ENCODE measurements at regions not wholly inside any gene's neighbourhood (a gene's known extent, or its start where the extent isn't known, plus 50 kb on each side); places are given as distances from the start of the nearest gene placed in this dataset.
"Not testable (repeated sequence)": the region's sequence is repeated elsewhere in the genome, so short reads cannot be mapped to it uniquely, and the experiment has no call there.

- no peak for DNase-seq (ENCODE audit: low spot score)
Measured at GRCh38 chr1:199448646-199449045, 578.9 kb upstream of the NR5A2 start.

- no peak for DNase-seq (ENCODE audit: low spot score)
Measured at GRCh38 chr1:199449221-199449620, 578.3 kb upstream of the NR5A2 start.

DNA sequence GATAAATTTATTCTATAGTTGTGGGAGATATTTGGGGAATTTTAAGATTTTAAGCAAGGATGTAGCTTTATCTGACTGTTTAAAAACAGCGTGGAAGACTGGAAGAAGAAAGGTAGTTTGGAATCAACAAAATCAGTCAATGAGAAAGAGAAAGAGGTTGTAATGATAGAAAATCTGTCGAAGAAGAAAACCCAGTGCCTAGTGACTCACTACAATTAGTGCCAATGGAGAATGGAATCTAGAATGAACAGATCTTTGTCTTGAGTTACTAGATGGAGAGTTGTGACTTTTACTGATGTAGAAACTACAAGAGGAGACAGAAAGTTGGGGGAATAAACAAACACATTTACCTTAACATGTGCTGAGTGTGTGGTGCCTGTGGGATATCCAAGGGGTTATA lies 577.8 kb upstream of the NR5A2 start:
- no peak for DNase-seq (ENCODE audit: low spot score)

GRCh38 chr1:199452627-199453026 lies 574.9 kb upstream of the NR5A2 start:
- DNase-seq (ENCODE audit: low spot score): no peak

GRCh38 chr1:199453723-199454122 lies 573.8 kb upstream of the NR5A2 start:
- no peak for DNase-seq (ENCODE audit: low spot score)

DNA sequence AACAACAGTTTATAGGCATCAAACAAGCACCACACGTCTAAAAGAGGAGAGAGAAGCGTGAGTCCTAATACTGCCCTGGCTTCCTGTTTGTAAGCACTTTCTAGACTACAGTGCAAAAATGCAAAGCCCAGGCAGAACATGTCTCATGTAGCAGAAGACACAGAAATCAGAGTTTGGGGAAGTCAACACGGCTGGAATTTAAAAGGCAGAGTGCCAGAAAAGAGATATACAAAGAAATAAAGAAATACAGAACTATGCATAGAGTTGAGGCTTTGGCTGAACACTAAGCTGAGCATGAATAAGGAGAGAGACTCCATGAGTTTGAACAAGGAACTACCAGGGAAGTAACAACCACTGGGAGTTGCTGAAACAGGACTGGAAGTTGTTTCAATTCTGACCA lies 566.6 kb upstream of the NR5A2 start:
- no peak for DNase-seq (ENCODE audit: low spot score)

DNA sequence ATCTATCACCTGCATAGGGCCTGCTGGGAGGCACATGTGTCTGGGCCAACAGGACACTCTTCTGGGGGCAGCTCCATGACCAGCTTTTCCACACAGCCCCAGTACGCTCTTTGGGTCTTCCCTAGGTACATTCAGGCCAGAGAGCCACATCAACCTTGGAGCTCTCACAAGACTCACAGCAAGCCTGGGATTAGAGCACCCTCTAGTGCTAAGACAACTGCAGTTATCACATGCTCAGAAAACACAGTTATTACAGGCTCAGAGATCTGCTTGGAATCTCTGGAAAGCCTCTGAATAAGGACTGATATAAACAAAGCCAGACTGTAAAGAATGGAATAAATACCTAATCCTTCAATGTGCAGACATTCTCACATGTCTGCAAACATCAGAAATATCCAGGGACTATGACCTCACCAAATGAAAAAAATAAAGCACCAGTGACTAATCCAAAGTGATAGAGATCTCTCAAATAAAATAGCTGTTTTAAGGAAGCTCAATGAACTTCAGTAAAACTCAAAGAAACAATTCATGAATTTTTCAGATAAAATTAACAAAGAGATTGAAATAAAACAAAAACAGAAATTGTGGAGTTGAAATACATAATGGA lies 563.9 kb upstream of the NR5A2 start:
- DNase-seq (ENCODE audit: low spot score): peak; percentile 58

- no peak for DNase-seq (ENCODE audit: low spot score)
Measured at GRCh38 chr1:199466961-199467360, 560.5 kb upstream of the NR5A2 start.

GRCh38 chr1:199472018-199472417 lies 555.5 kb upstream of the NR5A2 start:
- no peak for DNase-seq (ENCODE audit: low spot score)

- no peak for DNase-seq (ENCODE audit: low spot score)
Measured at GRCh38 chr1:199472978-199473377, 554.5 kb upstream of the NR5A2 start.

- DNase-seq (ENCODE audit: low spot score): no peak
Measured at GRCh38 chr1:199474738-199475137, 552.8 kb upstream of the NR5A2 start.

DNA sequence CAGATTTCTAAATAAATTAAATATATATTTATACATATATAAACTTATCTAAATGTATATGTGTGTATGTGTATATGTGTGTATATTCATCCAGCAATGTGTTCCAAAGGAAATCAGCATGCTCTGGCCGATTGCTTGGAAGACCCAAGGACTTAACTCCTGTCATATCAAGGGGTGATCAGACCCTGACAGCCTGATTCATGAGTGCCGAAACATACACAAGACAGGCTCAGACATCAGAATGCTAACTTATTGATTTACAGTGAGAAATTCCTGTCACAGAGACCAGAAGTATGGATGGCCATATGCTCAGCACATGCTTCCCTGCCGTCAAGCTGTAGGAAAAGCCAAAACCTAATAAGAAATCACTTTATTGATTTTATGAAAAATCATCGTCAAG lies 545.1 kb upstream of the NR5A2 start:
- DNase-seq (ENCODE audit: low spot score): no peak

- DNase-seq (ENCODE audit: low spot score): no peak
Measured at GRCh38 chr1:199489594-199489993, 537.9 kb upstream of the NR5A2 start.

GRCh38 chr1:199490769-199491527 lies 536.6 kb upstream of the NR5A2 start:
- DNase-seq (ENCODE audit: low spot score): peak; percentile 11

- DNase-seq (ENCODE audit: low spot score): no peak
Measured at GRCh38 chr1:199495432-199495831, 532.1 kb upstream of the NR5A2 start.

- not testable (repeated sequence) for DNase-seq (ENCODE audit: low spot score)
Measured at GRCh38 chr1:199498802-199499201, 528.7 kb upstream of the NR5A2 start.

- no peak for DNase-seq (ENCODE audit: low spot score)
Measured at GRCh38 chr1:199508072-199508471, 519.4 kb upstream of the NR5A2 start.

- no peak for DNase-seq (ENCODE audit: low spot score)
Measured at GRCh38 chr1:199508653-199509052, 518.9 kb upstream of the NR5A2 start.

- no peak for DNase-seq (ENCODE audit: low spot score)
Measured at GRCh38 chr1:199509456-199509855, 518.1 kb upstream of the NR5A2 start.

GRCh38 chr1:199510314-199510713 lies 517.2 kb upstream of the NR5A2 start:
- DNase-seq (ENCODE audit: low spot score): no peak

DNA sequence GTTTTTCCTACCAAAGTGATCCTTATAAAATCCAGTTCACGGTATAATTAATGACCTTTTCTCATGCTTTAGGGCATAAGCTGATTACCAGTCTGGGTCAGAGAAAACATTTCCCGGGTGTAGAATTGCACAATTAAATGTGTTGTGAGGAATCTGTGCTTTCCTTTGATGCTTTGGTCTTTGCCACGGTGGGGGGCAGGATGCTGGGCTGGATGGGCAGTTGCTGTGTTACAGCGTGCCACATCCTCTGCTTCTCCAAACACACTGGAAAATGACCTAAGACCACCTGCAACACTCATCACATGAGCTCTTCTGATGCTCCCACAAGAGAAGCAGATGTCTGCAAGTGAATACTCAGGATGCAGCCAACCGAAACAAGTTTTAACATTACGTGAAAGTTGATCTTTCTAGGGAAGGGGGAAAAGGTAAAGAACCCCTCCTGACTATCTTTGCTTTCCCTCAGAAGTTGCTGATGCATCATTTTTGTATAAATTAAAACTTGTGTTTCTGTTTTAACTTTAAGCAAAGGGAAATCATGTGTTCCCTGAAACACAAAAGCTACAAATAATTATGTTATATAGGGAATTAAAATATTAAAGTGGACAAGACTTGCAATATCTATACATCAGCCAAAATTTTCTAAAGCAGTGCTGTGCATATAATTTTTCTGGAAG lies 515.3 kb upstream of the NR5A2 start:
- peak; percentile 19 for DNase-seq (ENCODE audit: low spot score)

- DNase-seq (ENCODE audit: low spot score): no peak
Measured at GRCh38 chr1:199515261-199515660, 512.2 kb upstream of the NR5A2 start.

DNA sequence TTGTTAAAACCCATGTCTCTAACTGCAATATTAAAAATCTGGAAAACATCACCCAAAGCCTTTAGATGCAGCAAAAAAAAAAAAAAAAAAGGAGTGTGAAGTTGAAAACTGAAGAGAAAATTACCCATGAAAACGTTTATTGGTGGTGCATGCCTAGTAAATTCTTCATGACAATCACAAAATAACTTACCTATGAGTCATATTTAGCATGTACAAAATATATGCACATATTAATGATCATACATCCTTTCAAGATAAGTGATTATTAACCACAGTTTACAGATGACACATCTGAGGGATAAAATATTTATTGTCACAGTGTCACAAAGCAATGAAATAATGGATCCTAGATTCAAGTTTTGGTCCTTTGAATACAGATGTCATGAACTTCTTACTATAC lies 505.2 kb upstream of the NR5A2 start:
- DNase-seq (ENCODE audit: low spot score): no peak
